GM12873 (cell line): ENCODE measurements at regions not wholly inside any gene's neighbourhood (a gene's known extent, or its start where the extent isn't known, plus 50 kb on each side); places are given as distances from the start of the nearest gene placed in this dataset.

Experiments used
- TF ChIP-seq, protein P1 (sequence below): IDR thresholded peaks from 2 replicates; pipeline ENCODE4 v1.5.1; 2012; ENCODE audit warnings: low read depth, mild to moderate bottlenecking, moderate library complexity, low read length, control low read depth; ENCODE audit not compliant: insufficient read depth; ENCODE audit errors: missing control alignments

- TF ChIP-seq, protein P1, sequence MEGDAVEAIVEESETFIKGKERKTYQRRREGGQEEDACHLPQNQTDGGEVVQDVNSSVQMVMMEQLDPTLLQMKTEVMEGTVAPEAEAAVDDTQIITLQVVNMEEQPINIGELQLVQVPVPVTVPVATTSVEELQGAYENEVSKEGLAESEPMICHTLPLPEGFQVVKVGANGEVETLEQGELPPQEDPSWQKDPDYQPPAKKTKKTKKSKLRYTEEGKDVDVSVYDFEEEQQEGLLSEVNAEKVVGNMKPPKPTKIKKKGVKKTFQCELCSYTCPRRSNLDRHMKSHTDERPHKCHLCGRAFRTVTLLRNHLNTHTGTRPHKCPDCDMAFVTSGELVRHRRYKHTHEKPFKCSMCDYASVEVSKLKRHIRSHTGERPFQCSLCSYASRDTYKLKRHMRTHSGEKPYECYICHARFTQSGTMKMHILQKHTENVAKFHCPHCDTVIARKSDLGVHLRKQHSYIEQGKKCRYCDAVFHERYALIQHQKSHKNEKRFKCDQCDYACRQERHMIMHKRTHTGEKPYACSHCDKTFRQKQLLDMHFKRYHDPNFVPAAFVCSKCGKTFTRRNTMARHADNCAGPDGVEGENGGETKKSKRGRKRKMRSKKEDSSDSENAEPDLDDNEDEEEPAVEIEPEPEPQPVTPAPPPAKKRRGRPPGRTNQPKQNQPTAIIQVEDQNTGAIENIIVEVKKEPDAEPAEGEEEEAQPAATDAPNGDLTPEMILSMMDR: no peak
Measured at GRCh38 chr2:212672186-212672585, 133.6 kb upstream of the ERBB4 start.

GRCh38 chr2:212669761-212670160 is 131.2 kb upstream of the ERBB4 start:
- TF ChIP-seq, protein P1: no peak

GRCh38 chr2:212667751-212668316 is 129.2 kb upstream of the ERBB4 start:
- TF ChIP-seq, protein P1: no peak

GRCh38 chr2:212665948-212666347 is 127.3 kb upstream of the ERBB4 start:
- TF ChIP-seq, protein P1: no peak

DNA sequence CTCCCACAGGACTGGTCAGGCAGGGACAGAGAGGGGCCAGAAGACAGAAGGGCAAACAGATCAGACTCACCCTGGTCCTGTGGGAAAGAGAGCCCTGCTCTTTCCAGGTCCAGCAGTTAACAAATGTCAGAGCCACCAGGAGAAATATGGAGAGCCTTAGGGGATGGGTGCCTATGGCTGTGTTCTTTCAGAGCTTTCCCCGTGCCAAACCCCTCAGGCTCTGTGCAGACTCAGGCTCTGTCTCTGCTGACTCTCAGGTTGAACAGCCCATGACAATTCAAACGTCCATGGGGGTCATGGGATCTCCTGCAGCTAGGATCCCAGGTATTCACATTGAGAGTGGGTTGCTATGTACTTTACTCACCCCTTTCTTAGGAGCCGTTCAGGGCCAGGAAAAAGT is 120.8 kb upstream of the ERBB4 start:
- TF ChIP-seq, protein P1: no peak

- TF ChIP-seq, protein P1: no peak
Measured at GRCh38 chr2:212649646-212650045, 111.0 kb upstream of the ERBB4 start.

GRCh38 chr2:212646698-212647366 is 108.2 kb upstream of the ERBB4 start:
- TF ChIP-seq, protein P1: no peak
